ENCODE measurements at regions not wholly inside any gene's neighbourhood (a gene's known extent, or its start where the extent isn't known, plus 50 kb on each side); places are given as distances from the start of the nearest gene placed in this dataset.

- Mint-ChIP-seq H3K36me3 (ENCODE audit: insufficient read depth in 1 of 3, low read depth in 3 of 3) (peaks cover 9 to 17% (median 11%) of the 10 kb centered on the region in 3 experiments), H3K27me3 (ENCODE audit: low read depth) (peaks cover 5% of the 10 kb centered on the region; the same call in 1 of the 2 replicates), H3K4me3 (peak overlapping the region in 1 of 2 experiments; percentile 49; a peak in 2 of 5 replicates), H3K27ac (peak overlapping the region in 1 of 3 experiments; percentile 76; a peak in 2 of 7 replicates), H3K9me3 (peaks cover 17 to 21% of the 10 kb centered on the region in 2 experiments), H3K4me1 (no peaks in the 10 kb centered on the region)
- no peak overlapping the region for H4K5ac ChIP-seq (ENCODE audit: insufficient read length, low read depth, low read length)
- no peaks in the 10 kb centered on the region for H3K27me3 ChIP-seq (ENCODE audit: insufficient read depth, low read length)
- H2AK5ac ChIP-seq (ENCODE audit: insufficient read length, low read length): no peak overlapping the region
- H3K14ac ChIP-seq (ENCODE audit: insufficient read depth, low read length): no peak overlapping the region
- H3K4me1 ChIP-seq (ENCODE audit: insufficient read depth, low read length): no peaks in the 10 kb centered on the region
- no peaks in the 10 kb centered on the region for H4K20me1 ChIP-seq (ENCODE audit: control insufficient read depth, insufficient read depth, insufficient read length)
- no peak overlapping the region for H4K91ac ChIP-seq (ENCODE audit: insufficient read length, low read depth, low read length)
- H3K4me2 ChIP-seq (ENCODE audit: insufficient read depth, insufficient read length, low read length): no peak overlapping the region
- H3K23ac ChIP-seq (ENCODE audit: insufficient read length, low read depth, low read length): no peak overlapping the region
- no peak overlapping the region for H3K56ac ChIP-seq (ENCODE audit: insufficient read length, low read depth, low read length)
- no peaks in the 10 kb centered on the region for H3K79me2 ChIP-seq (ENCODE audit: insufficient read depth, low read length)
- no peaks in the 10 kb centered on the region for H3K23me2 ChIP-seq (ENCODE audit: insufficient read length, low read depth, low read length, poor library complexity, severe bottlenecking)
- H2BK5ac ChIP-seq (ENCODE audit: insufficient read length, low read length): no peak overlapping the region
- H2BK120ac ChIP-seq (ENCODE audit: low read depth, low read length, poor library complexity, severe bottlenecking): no peak overlapping the region
- H3K4ac ChIP-seq (ENCODE audit: low read depth, low read length): no peak overlapping the region
- H3K79me1 ChIP-seq (ENCODE audit: insufficient read depth, low read depth, low read length, poor library complexity, severe bottlenecking): no peaks in the 10 kb centered on the region
- H3K18ac ChIP-seq (ENCODE audit: insufficient read length, low read depth, low read length): no peak overlapping the region
- no peak overlapping the region for H3K27ac ChIP-seq (ENCODE audit: insufficient read length, low read depth, low read length)
- no peak overlapping the region for H3T11ph ChIP-seq (ENCODE audit: low read length)
- H3K9ac ChIP-seq (ENCODE audit: extremely low read depth, insufficient read length, low read length): no peak overlapping the region
- H2BK15ac ChIP-seq (ENCODE audit: low read depth, low read length): no peak overlapping the region
- H4K8ac ChIP-seq (replicated peaks; ENCODE audit: insufficient read length, low read depth, low read length): no peak overlapping the region
- H3K9me3 ChIP-seq (ENCODE audit: control insufficient read depth, low read depth, low read length): peaks cover 10% of the 10 kb centered on the region
- peak; percentile 65 for DNase-seq
- H2BK20ac ChIP-seq (ENCODE audit: low read depth, low read length, poor library complexity, severe bottlenecking): no peak overlapping the region
- no CpG with 5 or more reads among the region's 7 CpGs for WGBS (ENCODE audit: extremely low coverage, insufficient read length, low lambda C conversion rate)
- H2AFZ ChIP-seq (ENCODE audit: low read length): no peak overlapping the region
- no peak overlapping the region for H2BK12ac ChIP-seq (ENCODE audit: insufficient read length, low read depth, low read length)
- peak; percentile 76 for TF ChIP-seq CTCF (conservative IDR thresholded peaks at IDR 0.05)
These were observed 203.0 kb upstream of the TBX18 start for GRCh38 chr6:84967389-84967788.

Measured in H9 (cell line).